ENCODE measurements at regions not wholly inside any gene's neighbourhood (a gene's known extent, or its start where the extent isn't known, plus 50 kb on each side); places are given as distances from the start of the nearest gene placed in this dataset.
"Not testable (repeated sequence)": the region's sequence is repeated elsewhere in the genome, so short reads cannot be mapped to it uniquely, and the experiment has no call there.

GRCh38 chr1:104488296-104489015 is 738.8 kb downstream of the AMY1C start:
- DNase-seq: no peak

DNA sequence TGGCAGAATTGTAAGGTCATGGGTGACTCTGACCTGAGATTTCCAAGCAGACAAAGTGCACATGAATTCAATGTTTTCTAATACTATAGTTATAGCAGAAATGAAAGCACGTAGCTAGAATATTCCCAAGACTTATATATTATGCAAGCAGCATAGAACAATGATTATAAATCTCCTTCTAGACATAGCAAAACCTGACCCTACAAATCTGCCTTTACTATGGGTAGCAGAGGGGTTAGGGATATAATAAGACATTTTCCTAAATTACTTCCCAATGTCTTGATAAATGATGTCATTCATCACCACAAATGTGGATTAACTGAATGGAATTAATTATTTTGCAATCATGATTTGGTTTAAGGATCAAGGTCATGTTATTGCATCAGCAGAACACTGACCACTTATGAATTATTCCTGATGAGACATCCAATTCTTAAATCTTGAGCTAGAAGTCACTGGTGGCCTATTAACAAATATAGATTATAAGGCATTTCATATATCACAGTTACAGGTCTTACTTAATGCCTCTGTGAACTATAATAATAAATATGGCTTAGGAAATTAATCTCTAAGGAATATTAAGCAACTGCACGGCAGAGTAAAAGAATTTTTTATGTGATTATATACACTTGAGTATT is 776.6 kb downstream of the AMY1C start:
- DNase-seq: no peak

DNA sequence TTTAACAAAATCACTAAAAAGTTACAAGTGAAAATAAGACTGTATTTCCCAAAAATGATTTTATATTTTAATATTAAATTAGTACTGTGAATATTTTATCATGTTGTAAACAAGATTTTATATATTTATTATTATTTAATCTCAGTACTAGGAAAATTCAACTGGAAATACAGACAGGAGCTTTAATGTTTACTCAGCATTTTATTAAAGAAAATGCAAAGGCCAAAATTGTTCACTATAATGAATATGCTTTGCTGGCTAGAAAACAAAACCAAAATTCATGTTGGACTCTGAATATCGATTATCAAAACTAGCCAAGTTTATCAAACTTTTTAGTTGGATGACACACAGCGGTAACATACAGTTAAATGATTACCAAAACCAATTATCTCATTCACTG is 782.3 kb downstream of the AMY1C start:
- DNase-seq: no peak

DNA sequence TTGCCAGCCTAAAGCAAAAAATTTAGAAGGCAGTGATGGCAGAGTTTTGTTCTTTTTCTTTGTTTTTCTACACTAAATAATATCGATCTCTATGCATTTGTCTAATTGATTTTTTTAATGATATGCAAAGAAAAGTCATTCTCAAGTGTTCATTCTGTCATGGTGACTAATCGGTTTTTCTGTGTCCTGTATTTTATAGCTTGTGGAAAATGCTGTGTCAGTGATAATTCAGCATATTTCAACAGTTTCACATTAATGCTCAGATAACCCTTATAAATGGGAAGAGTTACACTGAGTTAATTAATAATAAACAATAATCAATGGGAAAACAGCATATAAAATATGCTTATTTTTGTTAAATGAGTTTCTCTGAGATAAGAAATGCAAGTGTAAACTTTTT is 824.9 kb downstream of the AMY1C start:
- DNase-seq: no peak

- no peak for DNase-seq
Measured at GRCh38 chr1:104592926-104593325, 843.2 kb downstream of the AMY1C start.

GRCh38 chr1:104593413-104594187 is 843.9 kb downstream of the AMY1C start:
- no peak for DNase-seq

DNA sequence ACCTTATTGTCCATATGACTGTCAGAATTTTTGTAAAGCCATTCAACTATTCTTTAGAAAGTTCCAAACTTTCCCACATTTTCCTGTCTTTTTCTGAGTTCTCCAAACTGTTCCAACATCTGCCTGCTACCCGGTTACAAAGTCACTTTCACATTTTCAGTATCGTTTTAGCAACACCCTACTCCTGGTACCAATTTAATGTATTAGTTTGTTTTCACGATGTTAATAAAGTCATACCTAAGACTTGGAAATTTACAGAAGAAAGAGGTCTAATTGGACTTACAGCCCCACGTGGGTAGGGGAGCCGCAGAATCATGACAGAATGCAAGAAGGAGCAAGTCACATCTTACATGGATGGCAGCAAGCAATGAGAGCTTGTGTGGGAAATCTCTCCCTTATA is 867.8 kb downstream of the AMY1C start:
- no peak for DNase-seq

- no peak for DNase-seq
Measured at GRCh38 chr1:104621221-104621620, 871.5 kb downstream of the AMY1C start.

DNA sequence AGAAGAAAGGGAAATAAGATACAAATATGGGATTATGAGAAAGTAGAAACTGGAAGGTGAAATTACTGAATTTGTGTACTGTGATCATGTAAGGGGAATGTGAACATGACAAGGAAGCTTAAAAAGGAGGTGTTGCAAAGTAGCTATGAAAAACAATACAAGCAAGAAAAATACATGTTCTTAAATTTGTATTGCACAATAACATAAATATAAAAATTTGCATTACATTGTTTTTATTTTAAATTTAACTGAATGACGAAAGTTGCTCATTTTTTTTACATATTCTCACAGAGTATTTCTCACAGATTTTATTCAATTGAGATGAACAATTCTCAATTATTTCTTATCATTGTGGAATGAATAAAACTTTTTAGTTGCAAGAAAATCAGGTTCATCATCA is 874.8 kb downstream of the AMY1C start:
- no peak for DNase-seq

GRCh38 chr1:104629589-104629988 is 879.9 kb downstream of the AMY1C start:
- no peak for DNase-seq

DNA sequence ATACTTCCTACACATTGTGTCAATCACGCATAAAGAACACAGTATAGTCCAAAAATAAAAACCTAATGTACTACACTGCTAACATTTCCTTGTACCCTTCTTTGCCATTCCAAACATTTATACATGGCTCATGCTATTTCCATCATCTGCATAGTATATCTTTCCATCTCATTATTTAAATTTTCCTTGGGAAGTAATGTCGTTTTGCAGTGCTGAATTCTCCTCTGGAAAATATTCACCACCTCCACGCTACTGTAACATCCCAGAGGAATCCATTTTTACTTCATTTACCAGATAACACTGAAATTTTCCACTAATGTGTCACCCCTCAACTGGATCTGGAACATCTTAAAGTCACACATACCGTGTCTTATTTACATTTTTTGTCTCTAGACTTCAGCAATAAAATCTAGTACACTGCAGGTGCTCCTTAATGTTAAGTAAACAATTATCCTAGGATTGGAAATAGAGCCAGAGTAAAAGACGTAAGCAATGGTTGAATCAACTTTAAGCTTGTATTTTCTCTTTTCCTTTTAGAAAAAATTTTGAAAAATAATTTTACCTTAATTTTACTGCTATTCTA is 881.0 kb downstream of the AMY1C start:
- DNase-seq: no peak

DNA sequence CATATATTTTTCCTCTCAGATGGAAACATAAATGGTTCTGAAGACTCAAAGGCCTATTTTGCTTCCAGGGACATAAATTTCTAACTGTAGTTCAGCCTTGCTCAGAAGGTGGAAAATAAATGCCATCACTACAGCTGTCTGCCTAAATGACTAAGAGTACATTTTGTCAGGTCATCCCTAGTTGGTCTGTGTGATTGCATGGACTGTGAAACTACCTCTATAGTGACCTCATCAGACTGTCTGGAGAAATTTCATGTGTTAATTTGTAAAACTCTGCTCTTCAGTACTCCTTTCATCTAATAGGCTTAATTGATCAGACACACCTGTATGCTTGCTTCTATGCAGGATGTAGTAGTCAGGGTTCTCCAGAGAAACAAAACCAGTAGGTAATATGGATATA is 886.9 kb downstream of the AMY1C start:
- DNase-seq: no peak

DNA sequence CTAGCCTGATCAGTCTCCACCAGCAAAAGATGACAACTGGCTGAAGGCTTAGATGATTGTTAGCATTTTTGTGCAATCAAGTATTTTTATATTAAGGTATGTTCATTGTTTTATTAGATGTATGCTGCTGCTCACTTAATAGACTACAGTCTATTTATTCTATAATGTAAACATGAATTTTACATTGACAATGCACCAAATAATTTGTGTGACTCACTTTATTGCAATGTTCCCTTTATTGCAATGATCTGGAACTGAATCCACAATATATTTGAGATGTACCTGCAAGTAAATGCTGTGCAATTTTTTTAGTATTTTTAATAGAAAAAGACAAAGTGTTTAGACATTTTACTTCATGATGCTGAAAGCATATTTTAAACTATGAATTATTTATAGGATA is 896.5 kb downstream of the AMY1C start:
- no peak for DNase-seq

- no peak for DNase-seq
Measured at GRCh38 chr1:104648269-104648691, 898.6 kb downstream of the AMY1C start.

- not testable (repeated sequence) for DNase-seq
Measured at GRCh38 chr1:104664374-104664773, 914.7 kb downstream of the AMY1C start.

DNA sequence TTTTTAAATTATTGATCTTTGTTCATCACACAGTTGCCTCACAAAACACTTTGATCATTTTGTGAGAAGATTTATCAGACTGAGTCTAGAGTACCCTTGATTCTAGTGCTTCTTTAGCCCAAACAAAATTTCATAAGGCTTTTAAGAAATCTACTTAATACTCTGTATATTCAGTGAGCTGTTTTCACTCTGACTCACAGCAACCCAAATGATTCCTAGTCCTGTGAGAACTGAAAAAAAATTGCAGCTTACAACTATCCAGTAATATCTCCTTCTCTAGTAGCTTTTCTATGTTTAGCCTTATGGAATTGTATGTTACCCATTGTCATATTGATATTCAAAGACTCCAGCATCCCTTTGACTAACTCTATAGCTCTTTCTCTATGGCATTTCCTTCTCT is 915.6 kb downstream of the AMY1C start:
- no peak for DNase-seq

GRCh38 chr1:104671684-104672353 is 922.1 kb downstream of the AMY1C start:
- no peak for DNase-seq

DNA sequence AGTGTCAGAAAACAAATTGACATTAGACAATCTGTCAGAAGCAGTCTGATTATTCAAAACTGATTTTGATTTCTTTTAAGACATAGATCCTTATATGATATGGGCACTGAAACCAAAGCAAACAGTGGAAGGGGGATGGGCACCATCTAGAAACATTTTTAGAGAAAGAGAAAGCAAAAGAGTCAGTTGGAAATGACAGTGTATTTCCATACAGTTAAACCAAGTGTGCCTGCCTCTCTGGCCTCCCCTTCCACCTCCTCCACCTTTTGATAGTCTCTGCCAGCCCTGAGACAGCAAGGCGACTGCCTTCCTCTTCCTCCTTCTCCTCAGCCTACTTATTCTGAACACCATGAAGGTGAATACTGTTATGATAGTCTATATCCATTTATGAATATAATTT is 949.7 kb downstream of the AMY1C start:
- DNase-seq: no peak

- DNase-seq: no peak
Measured at GRCh38 chr1:104702731-104703130, 953.0 kb downstream of the AMY1C start.

DNA sequence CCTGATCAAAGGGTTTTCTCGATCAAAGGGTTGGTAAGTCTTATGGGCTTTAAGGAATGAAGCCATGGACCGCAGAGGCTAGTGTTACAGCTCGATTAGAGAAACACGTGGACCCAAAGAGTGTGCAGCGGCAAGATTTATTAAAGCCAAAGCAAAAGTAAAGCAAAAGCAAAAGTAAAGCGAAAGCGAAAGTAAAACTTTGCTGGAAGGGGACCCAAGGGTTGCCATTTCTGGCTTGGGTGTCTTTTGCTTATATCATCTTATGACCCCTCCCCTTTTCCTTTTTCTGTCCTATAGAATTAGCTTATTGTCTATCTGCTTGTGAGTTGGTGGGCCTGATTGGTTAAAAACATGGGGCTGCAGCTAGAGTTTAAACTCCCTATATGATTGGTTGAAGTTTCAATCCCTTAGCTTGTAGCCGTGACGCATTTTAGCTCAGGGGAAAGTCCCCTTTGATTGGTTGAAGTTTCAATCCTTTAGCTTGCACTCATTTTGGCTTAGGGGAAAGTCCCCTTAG is 957.0 kb downstream of the AMY1C start:
- DNase-seq: no peak

GRCh38 chr1:104718752-104719151 is 969.1 kb downstream of the AMY1C start:
- no peak for DNase-seq

DNA sequence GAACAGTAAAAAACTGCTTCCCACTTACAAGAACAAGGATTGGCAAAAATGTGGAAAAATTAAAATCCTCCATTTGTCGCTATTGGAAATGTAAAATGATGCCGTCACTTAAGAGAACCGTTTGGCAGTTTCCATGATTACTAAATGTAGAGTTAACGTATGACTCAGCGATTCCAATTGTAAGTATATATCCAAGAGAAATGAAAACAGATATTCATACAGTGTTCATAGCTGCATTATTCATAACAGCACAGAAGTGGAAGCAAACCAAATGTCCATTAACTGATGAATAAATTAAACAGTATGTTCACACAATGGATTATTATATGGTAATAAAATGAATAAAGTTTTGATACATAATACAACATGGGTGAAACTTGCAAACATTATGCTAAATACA is 971.0 kb downstream of the AMY1C start:
- no peak for DNase-seq

DNA sequence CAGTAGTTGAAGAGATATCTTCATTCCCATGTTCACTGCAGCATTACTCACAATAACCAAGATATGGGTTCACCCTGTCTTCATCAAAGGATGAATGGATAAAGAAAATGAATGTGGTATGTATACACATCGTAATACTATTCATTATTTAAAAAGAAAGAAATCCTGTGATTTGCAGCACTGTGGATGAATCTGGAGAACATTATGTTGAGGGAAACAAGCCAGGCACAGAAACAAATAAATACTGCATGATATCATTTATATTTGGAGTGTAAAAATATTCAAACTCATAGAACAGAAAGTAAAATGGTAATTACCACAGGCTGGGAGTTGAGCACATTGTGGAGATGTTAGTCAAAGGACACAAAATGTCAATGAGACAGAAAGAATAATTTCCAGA is 977.2 kb downstream of the AMY1C start:
- no peak for DNase-seq

All from CD4-positive, alpha-beta T cell treated with Interleukin-1 beta for 1 hour (primary cell).